Lower leg skin (tissue), 4 donors: ENCODE measurements at regions not wholly inside any gene's neighbourhood (a gene's known extent, or its start where the extent isn't known, plus 50 kb on each side); places are given as distances from the start of the nearest gene placed in this dataset.

ENCODE experiments used
- DNase-seq, 2 donors: peaks; one replicate each; pipeline ENCODE4 v3.0.0-alpha.2; 2019; ENCODE audit warnings: low spot score in 2 of 2
- H3K4me3 ChIP-seq: fragments of 200-600 bp; sonication (generic); 2 replicates; pipeline ENCODE4 v1.5.1; 2017; ENCODE audit warnings: mild to moderate bottlenecking, low read depth; ENCODE audit not compliant: poor library complexity, severe bottlenecking
- POLR2A ChIP-seq, 2 donors: fragments of 450-650 bp; IDR thresholded peaks; one replicate each; pipeline ENCODE4 v1.6.1; 2016 to 2017; ENCODE audit warnings: antibody characterized with exemption in 2 of 2, mild to moderate bottlenecking in 1 of 2, moderate library complexity in 1 of 2
- WGBS, 2 donors: methylation state at CpG; one replicate each; pipeline ENCODE4 v1.1.5; 2018; 5-methylcytosine and 5-hydroxymethylcytosine counted together
- intact Hi-C: fragments of 100-400 bp; cut with DNase I; formaldehyde crosslinking; loops from one replicate; pipeline ENCODE4 v1.15.0; 2023; ENCODE audit warnings: low total_unique reads
- TF ChIP-seq, protein P1 (sequence below), 3 donors: fragments of 450-650 bp; IDR thresholded peaks; one replicate each; pipeline ENCODE4 v1.5.1; 2016; ENCODE audit warnings: antibody characterized with exemption in 3 of 3, mild to moderate bottlenecking in 3 of 3, moderate library complexity in 2 of 3

DNA sequence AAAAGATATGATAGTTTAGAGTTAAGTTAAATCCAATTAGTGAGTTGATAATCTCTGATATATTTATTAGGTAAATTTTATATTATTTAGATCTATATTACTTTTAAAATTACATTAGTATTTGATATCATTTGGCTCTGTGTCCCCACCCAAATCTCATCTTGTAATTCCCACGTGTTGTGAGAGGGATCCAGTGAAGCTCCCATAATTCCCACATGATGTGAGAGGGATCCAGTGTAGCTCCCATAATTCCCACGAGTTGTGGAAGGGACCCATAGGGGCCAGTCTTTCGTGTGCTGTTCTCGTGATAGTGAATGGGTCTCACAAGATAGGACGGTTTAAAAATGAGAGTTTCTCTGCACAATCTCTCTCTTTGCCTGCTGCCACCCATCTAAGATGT, 1183.6 kb downstream of the NSUN3 start:
- H3K4me3 ChIP-seq = no peak overlapping the region
- 83 to 86% methylated on average over 5 of the region's 5 CpGs for WGBS, 2 donors
- intact Hi-C loops = no loop called here
- no peak for DNase-seq
- TF ChIP-seq, protein P1, sequence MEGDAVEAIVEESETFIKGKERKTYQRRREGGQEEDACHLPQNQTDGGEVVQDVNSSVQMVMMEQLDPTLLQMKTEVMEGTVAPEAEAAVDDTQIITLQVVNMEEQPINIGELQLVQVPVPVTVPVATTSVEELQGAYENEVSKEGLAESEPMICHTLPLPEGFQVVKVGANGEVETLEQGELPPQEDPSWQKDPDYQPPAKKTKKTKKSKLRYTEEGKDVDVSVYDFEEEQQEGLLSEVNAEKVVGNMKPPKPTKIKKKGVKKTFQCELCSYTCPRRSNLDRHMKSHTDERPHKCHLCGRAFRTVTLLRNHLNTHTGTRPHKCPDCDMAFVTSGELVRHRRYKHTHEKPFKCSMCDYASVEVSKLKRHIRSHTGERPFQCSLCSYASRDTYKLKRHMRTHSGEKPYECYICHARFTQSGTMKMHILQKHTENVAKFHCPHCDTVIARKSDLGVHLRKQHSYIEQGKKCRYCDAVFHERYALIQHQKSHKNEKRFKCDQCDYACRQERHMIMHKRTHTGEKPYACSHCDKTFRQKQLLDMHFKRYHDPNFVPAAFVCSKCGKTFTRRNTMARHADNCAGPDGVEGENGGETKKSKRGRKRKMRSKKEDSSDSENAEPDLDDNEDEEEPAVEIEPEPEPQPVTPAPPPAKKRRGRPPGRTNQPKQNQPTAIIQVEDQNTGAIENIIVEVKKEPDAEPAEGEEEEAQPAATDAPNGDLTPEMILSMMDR (IDR thresholded peaks at IDR 0.05) = no peak

DNA sequence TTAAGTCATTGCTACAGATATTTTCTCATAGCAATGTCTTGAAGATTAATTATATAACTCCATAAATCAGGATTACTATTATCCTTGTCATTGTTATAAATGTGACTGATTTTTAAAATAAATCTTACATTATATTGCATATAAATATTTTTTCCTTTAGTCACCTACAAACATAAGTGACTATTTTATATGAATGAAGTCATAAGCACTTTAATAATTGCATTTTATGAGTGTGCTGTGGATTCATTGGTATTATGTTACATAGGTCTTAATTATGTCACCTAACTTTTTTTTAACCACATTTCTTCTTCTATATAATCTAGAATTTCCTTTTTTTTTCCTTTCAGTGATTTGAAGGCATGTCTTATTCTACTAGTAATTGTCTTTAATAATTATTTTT, 1191.2 kb downstream of the NSUN3 start:
- DNase-seq = no peak
- no peak for TF ChIP-seq POLR2A (IDR thresholded peaks at IDR 0.05)
- TF ChIP-seq, protein P1 (IDR thresholded peaks at IDR 0.05) = no peak
- no peak overlapping the region for H3K4me3 ChIP-seq
- intact Hi-C loops = no loop called here

DNA sequence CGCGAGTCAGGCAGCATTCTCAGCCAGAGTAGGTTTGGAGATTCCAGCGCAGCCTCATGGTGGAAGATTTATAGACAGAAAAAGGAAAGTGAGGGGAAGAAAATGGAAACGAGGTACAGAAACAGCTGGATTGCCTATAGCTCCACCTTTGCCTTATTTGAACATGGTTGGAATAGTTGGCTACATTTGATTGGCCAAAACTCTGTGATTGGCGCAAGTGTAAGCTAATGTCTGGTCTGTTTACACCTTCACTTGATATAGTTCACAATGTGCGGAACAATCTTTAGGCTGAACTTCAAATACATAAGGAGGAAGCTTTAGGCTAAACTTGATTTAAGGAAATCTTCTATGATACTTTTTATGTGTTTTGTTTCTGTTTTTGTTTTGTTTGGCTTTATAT, 1191.9 kb downstream of the NSUN3 start:
- 82% methylated on average over 6 of the region's 6 CpGs for WGBS, 2 donors
- intact Hi-C loops = no loop called here
- H3K4me3 ChIP-seq = no peak overlapping the region
- DNase-seq = no peak
- TF ChIP-seq, protein P1 (IDR thresholded peaks at IDR 0.05) = no peak
- TF ChIP-seq POLR2A (IDR thresholded peaks at IDR 0.05) = no peak

DNA sequence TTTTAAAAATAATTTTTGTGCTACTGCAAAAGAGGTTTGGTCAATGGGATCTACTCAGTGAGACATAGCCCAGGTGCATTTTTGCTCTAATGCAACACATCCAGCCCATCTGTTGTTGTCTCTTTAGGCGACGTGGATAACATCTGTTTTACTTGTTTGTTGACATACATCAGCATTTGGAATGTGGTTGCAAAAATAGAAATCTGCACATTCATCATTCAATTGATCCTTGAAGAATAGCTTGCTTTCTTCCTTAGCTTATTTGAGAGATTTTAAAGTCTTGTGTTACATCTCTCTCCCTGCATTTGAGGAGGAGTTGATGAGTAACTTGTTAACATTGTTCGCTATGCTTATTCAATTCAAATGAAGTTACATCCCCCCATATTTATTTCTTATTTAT, 1202.3 kb downstream of the NSUN3 start:
- no peak overlapping the region for H3K4me3 ChIP-seq
- WGBS, 2 donors = 46 to 47% methylated on average over 3 of the region's 3 CpGs
- TF ChIP-seq POLR2A (IDR thresholded peaks at IDR 0.05) = no peak
- TF ChIP-seq, protein P1 (IDR thresholded peaks at IDR 0.05) = no peak
- intact Hi-C loops = no loop called here
- no peak for DNase-seq

DNA sequence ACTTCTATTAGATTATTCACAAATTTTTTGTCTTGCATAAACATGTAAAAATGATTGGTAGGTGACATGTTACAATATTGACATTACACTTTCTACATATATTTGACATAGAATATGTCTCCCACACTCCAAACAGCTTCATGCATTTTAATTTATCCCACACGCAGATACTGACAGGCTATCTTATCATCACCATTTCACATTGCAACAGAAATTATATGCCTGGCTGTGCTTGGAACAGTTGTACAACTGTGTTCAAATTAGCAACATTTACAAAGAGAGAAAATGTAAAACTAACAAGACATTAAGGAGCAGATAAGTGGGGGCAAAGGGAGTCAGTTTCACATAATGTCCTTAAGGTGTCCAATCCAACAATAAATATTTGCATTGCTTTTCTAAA, 1208.5 kb downstream of the NSUN3 start:
- no peak for TF ChIP-seq POLR2A (IDR thresholded peaks at IDR 0.05)
- TF ChIP-seq, protein P1 (IDR thresholded peaks at IDR 0.05) = no peak
- DNase-seq = no peak
- 52 to 71% methylated on average over 1 of the region's 1 CpG for WGBS, 2 donors
- H3K4me3 ChIP-seq = no peak overlapping the region
- intact Hi-C loops = no loop called here

DNA sequence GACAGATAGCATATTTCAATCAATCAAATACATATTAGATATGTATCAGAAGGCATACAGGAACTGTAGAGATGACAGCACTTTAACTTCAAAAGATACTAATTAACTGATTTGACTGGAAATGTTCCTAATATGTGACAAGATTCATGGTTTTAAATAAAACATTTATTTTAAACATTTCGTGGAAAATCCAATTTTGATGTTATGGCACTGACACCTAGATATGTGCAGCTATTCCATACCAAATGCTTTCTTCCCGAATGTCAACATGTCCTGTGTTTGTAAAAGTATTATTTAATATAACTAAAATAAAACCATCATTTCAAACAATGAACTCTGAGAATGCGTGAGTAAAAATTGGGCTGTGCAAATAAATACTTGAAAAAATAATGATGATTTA, 1209.3 kb downstream of the NSUN3 start:
- 61 to 66% methylated on average over 3 of the region's 3 CpGs for WGBS, 2 donors
- no peak for DNase-seq
- H3K4me3 ChIP-seq = no peak overlapping the region
- TF ChIP-seq, protein P1 (IDR thresholded peaks at IDR 0.05) = no peak
- TF ChIP-seq POLR2A (IDR thresholded peaks at IDR 0.05) = no peak
- intact Hi-C loops = no loop called here
